Activated T-helper 1 cell treated with anti-CD3 and anti-CD28 coated beads, Interleukin-12 subunit alpha, Interleukin-12 subunit beta, Interleukin-2, Interleukin-4 antibody, amounts not matched to agents 30 ng/mL and 10 ng/mL and 1 ng/mL, durations not matched to agents 14 hours and 24 hours and 36 hours (primary cell): ENCODE measurements at regions not wholly inside any gene's neighbourhood (a gene's known extent, or its start where the extent isn't known, plus 50 kb on each side); places are given as distances from the start of the nearest gene placed in this dataset.

Experiments used
- DNase-seq: peaks from one replicate; pipeline ENCODE4 v3.0.0; 2021; ENCODE audit warnings: low spot score
- H3K27ac Mint-ChIP-seq: one replicate; pipeline ENCODE4 v1.8.0; 2021; ENCODE audit warnings: mild to moderate bottlenecking, mixed read lengths
- H3K27me3 Mint-ChIP-seq: one replicate; pipeline ENCODE4 v1.8.0; 2022; ENCODE audit warnings: mild to moderate bottlenecking, moderate library complexity, mixed read lengths; ENCODE audit not compliant: insufficient read depth
- H3K36me3 Mint-ChIP-seq: one replicate; pipeline ENCODE4 v1.8.0; 2021; ENCODE audit warnings: low read depth, mixed read lengths
- H3K4me1 Mint-ChIP-seq: one replicate; pipeline ENCODE4 v1.8.0; 2021; ENCODE audit warnings: low read depth, mixed read lengths
- H3K4me3 Mint-ChIP-seq: one replicate; pipeline ENCODE4 v1.8.0; 2021; ENCODE audit warnings: mild to moderate bottlenecking, moderate library complexity, mixed read lengths
- H3K9me3 Mint-ChIP-seq: one replicate; pipeline ENCODE4 v1.8.0; 2021; ENCODE audit warnings: mixed read lengths
- intact Hi-C: fragments of 100-400 bp; cut with micrococcal nuclease; formaldehyde crosslinking; loops from one replicate; pipeline ENCODE4 v1.15.1; 2024

GRCh38 chr2:34995196-34995595 is 1360.4 kb upstream of the CRIM1 start:
- DNase-seq, result no peak
- Mint-ChIP-seq H3K4me1 (no peaks in the 10 kb centered on the region), H3K27ac (no peak overlapping the region), H3K36me3 (no peaks in the 10 kb centered on the region), H3K27me3 (no peaks in the 10 kb centered on the region), H3K9me3 (peaks cover 6% of the 10 kb centered on the region), H3K4me3 (no peak overlapping the region)
- intact Hi-C loops, result no loop called here

GRCh38 chr2:34991508-34992274 is 1363.9 kb upstream of the CRIM1 start:
- intact Hi-C loops, result no loop called here
- Mint-ChIP-seq H3K4me1 (no peaks in the 10 kb centered on the region), H3K4me3 (no peak overlapping the region), H3K9me3 (peaks cover 6% of the 10 kb centered on the region), H3K27ac (no peak overlapping the region), H3K36me3 (no peaks in the 10 kb centered on the region), H3K27me3 (no peaks in the 10 kb centered on the region)
- no peak for DNase-seq

- no peak overlapping the region for H3K4me3 Mint-ChIP-seq
- intact Hi-C loops, result no loop called here
- H3K36me3 Mint-ChIP-seq, result no peaks in the 10 kb centered on the region
- H3K27ac Mint-ChIP-seq, result no peak overlapping the region
- H3K9me3 Mint-ChIP-seq, result peaks cover 4% of the 10 kb centered on the region
- no peaks in the 10 kb centered on the region for H3K4me1 Mint-ChIP-seq
- no peaks in the 10 kb centered on the region for H3K27me3 Mint-ChIP-seq
- DNase-seq, result no peak
These were observed 1370.1 kb upstream of the CRIM1 start for GRCh38 chr2:34985474-34985873.

- H3K9me3 Mint-ChIP-seq, result peaks cover 4% of the 10 kb centered on the region
- H3K4me1 Mint-ChIP-seq, result no peaks in the 10 kb centered on the region
- no peaks in the 10 kb centered on the region for H3K36me3 Mint-ChIP-seq
- H3K27me3 Mint-ChIP-seq, result no peaks in the 10 kb centered on the region
- no peak overlapping the region for H3K4me3 Mint-ChIP-seq
- intact Hi-C loops, result no loop called here
- no peak for DNase-seq
- H3K27ac Mint-ChIP-seq, result no peak overlapping the region
These were observed 1374.9 kb upstream of the CRIM1 start for GRCh38 chr2:34980689-34981088.

- Mint-ChIP-seq H3K27ac (no peak overlapping the region), H3K27me3 (no peaks in the 10 kb centered on the region), H3K4me1 (no peaks in the 10 kb centered on the region), H3K36me3 (no peaks in the 10 kb centered on the region), H3K9me3 (peaks cover 4% of the 10 kb centered on the region), H3K4me3 (no peak overlapping the region)
- no peak for DNase-seq
- intact Hi-C loops, result no loop called here
These were observed 1376.4 kb upstream of the CRIM1 start for GRCh38 chr2:34979148-34979547.

- H3K36me3 Mint-ChIP-seq, result no peaks in the 10 kb centered on the region
- H3K27ac Mint-ChIP-seq, result no peak overlapping the region
- no peaks in the 10 kb centered on the region for H3K4me1 Mint-ChIP-seq
- H3K4me3 Mint-ChIP-seq, result no peak overlapping the region
- intact Hi-C loops, result no loop called here
- H3K9me3 Mint-ChIP-seq, result no peaks in the 10 kb centered on the region
- no peaks in the 10 kb centered on the region for H3K27me3 Mint-ChIP-seq
- DNase-seq, result no peak
These were observed 1362.7 kb upstream of the FAM98A start for GRCh38 chr2:34961822-34962221.

- no peak overlapping the region for H3K27ac Mint-ChIP-seq
- H3K27me3 Mint-ChIP-seq, result no peaks in the 10 kb centered on the region
- H3K4me3 Mint-ChIP-seq, result no peak overlapping the region
- DNase-seq, result no peak
- no peaks in the 10 kb centered on the region for H3K9me3 Mint-ChIP-seq
- H3K36me3 Mint-ChIP-seq, result no peaks in the 10 kb centered on the region
- intact Hi-C loops, result no loop called here
- no peaks in the 10 kb centered on the region for H3K4me1 Mint-ChIP-seq
These were observed 1355.7 kb upstream of the FAM98A start for GRCh38 chr2:34954758-34955157.

- Mint-ChIP-seq H3K36me3 (no peaks in the 10 kb centered on the region), H3K9me3 (no peaks in the 10 kb centered on the region), H3K27me3 (no peaks in the 10 kb centered on the region), H3K27ac (no peak overlapping the region), H3K4me3 (no peak overlapping the region), H3K4me1 (no peaks in the 10 kb centered on the region)
- intact Hi-C loops, result no loop called here
- no peak for DNase-seq
These were observed 1351.7 kb upstream of the FAM98A start for GRCh38 chr2:34950797-34951196.

- no peak overlapping the region for H3K27ac Mint-ChIP-seq
These were observed 1350.2 kb upstream of the FAM98A start for GRCh38 chr2:34949316-34949715.

GRCh38 chr2:34936089-34936488 is 1337.0 kb upstream of the FAM98A start:
- Mint-ChIP-seq H3K27me3 (no peaks in the 10 kb centered on the region), H3K4me1 (no peaks in the 10 kb centered on the region), H3K9me3 (peaks cover 9% of the 10 kb centered on the region), H3K27ac (no peak overlapping the region), H3K36me3 (no peaks in the 10 kb centered on the region), H3K4me3 (no peak overlapping the region)
- no peak for DNase-seq
- intact Hi-C loops, result no loop called here

More at GRCh38 chr2:34949316-34949715, 1350.2 kb upstream of the FAM98A start:
- no peak overlapping the region for H3K4me3 Mint-ChIP-seq
- no peaks in the 10 kb centered on the region for H3K4me1 Mint-ChIP-seq
- no peaks in the 10 kb centered on the region for H3K36me3 Mint-ChIP-seq
- no peaks in the 10 kb centered on the region for H3K27me3 Mint-ChIP-seq
- H3K9me3 Mint-ChIP-seq, result no peaks in the 10 kb centered on the region
- DNase-seq, result no peak
- intact Hi-C loops, result no loop called here

GRCh38 chr2:34912084-34912483 is 1313.0 kb upstream of the FAM98A start:
- H3K9me3 Mint-ChIP-seq, result peaks cover 3% of the 10 kb centered on the region

GRCh38 chr2:34909992-34910705 is 1311.0 kb upstream of the FAM98A start:
- DNase-seq, result no peak
- Mint-ChIP-seq H3K27me3 (no peaks in the 10 kb centered on the region), H3K27ac (no peak overlapping the region), H3K4me1 (no peaks in the 10 kb centered on the region), H3K36me3 (no peaks in the 10 kb centered on the region), H3K9me3 (peaks cover 3% of the 10 kb centered on the region), H3K4me3 (no peak overlapping the region)
- intact Hi-C loops, result no loop called here

More at GRCh38 chr2:34912084-34912483, 1313.0 kb upstream of the FAM98A start:
- DNase-seq, result no peak
- Mint-ChIP-seq H3K4me3 (no peak overlapping the region), H3K4me1 (no peaks in the 10 kb centered on the region), H3K27ac (no peak overlapping the region), H3K36me3 (no peaks in the 10 kb centered on the region), H3K27me3 (no peaks in the 10 kb centered on the region)
- intact Hi-C loops, result no loop called here

GRCh38 chr2:34907812-34908211 is 1308.7 kb upstream of the FAM98A start:
- no peak for DNase-seq
- Mint-ChIP-seq H3K4me1 (no peaks in the 10 kb centered on the region), H3K4me3 (no peak overlapping the region), H3K36me3 (no peaks in the 10 kb centered on the region), H3K27ac (no peak overlapping the region), H3K9me3 (no peaks in the 10 kb centered on the region), H3K27me3 (no peaks in the 10 kb centered on the region)
- intact Hi-C loops, result no loop called here
